ENCODE measurements at regions not wholly inside any gene's neighbourhood (a gene's known extent, or its start where the extent isn't known, plus 50 kb on each side); places are given as distances from the start of the nearest gene placed in this dataset.

DNA sequence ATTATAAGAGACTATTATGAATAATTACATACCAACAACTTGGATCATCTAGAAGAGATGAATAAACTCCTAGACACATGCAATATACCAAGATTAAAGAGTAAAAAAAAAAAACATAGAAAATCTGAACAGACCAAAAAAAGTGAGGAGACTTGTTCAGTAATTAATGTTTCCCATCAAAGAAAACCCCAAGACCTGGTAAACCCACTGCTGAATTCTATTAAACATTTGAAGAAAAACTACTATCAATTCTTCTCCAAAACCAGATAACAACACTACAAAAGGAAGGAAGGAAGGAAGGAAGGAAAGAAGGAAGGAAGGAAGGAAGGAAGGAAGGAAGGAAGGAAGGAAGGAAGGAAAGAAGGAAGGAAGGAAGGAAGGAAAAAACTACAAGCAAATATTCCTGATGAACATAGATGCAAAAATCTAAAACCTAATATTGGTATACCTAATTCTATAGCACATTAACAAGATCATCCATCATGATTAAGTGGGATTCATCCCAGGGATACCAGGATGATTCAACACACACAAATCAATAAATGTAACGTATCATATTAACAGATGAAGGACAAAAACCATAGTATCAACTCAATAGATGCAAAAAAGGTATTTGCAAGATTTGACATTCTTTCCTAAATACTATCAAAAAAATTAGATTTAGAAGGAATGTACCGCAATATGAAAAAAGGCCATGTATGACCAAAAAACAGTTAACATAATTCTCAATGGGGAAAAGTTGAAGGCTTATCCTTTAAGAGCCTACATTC, 445.5 kb downstream of the KCNH5 start:
- TF ChIP-seq CTCF (IDR thresholded peaks at IDR 0.05; ENCODE audit: insufficient read depth, low read depth, low read length, missing control alignments) = no peak
- no peak for DNase-seq (ENCODE audit: low read depth)
- no peak overlapping the region for H3K4me3 ChIP-seq (ENCODE audit: low read depth, low read length)

GRCh38 chr14:62602712-62603111, 442.5 kb downstream of the KCNH5 start:
- DNase-seq (ENCODE audit: low read depth) = no peak

GRCh38 chr14:62604524-62604923, 440.7 kb downstream of the KCNH5 start:
- TF ChIP-seq CTCF (IDR thresholded peaks at IDR 0.05; ENCODE audit: insufficient read depth, low read depth, low read length, missing control alignments) = no peak
- no peak for DNase-seq (ENCODE audit: low read depth)
- H3K4me3 ChIP-seq (ENCODE audit: low read depth, low read length) = no peak overlapping the region

More at GRCh38 chr14:62602712-62603111, 442.5 kb downstream of the KCNH5 start:
- TF ChIP-seq CTCF (IDR thresholded peaks at IDR 0.05; ENCODE audit: insufficient read depth, low read depth, low read length, missing control alignments) = no peak
- H3K4me3 ChIP-seq (ENCODE audit: low read depth, low read length) = no peak overlapping the region

GRCh38 chr14:62614122-62614521, 431.1 kb downstream of the KCNH5 start:
- no peak for DNase-seq (ENCODE audit: low read depth)
- no peak for TF ChIP-seq CTCF (IDR thresholded peaks at IDR 0.05; ENCODE audit: insufficient read depth, low read depth, low read length, missing control alignments)
- H3K4me3 ChIP-seq (ENCODE audit: low read depth, low read length) = no peak overlapping the region

GRCh38 chr14:62616668-62617067, 428.6 kb downstream of the KCNH5 start:
- DNase-seq (ENCODE audit: low read depth) = no peak
- no peak for TF ChIP-seq CTCF (IDR thresholded peaks at IDR 0.05; ENCODE audit: insufficient read depth, low read depth, low read length, missing control alignments)
- no peak overlapping the region for H3K4me3 ChIP-seq (ENCODE audit: low read depth, low read length)

DNA sequence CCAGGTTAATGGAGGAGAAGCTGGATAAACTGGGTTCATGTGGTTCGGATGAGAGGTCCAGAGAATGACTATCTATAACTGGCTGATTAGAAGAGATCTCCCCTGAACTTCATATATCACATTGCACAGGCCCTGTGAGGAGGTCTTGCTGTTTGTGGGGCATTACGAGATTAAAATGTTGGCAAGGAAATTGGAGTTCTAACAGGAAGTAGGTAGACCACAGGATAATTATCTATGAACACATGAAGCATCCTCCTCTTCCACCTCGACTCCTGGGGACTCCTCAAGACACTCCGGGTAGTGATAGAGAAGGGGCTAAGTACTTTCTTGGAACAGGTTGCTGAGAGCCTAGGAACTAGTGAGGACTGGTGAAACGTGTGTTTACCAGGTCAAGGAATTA, 418.8 kb downstream of the KCNH5 start:
- no peak overlapping the region for H3K4me3 ChIP-seq (ENCODE audit: low read depth, low read length)
- no peak for DNase-seq (ENCODE audit: low read depth)
- TF ChIP-seq CTCF (IDR thresholded peaks at IDR 0.05; ENCODE audit: insufficient read depth, low read depth, low read length, missing control alignments) = no peak

All from GM12865 (cell line).